CD14-positive monocyte (primary cell): ENCODE measurements at regions not wholly inside any gene's neighbourhood (a gene's known extent, or its start where the extent isn't known, plus 50 kb on each side); places are given as distances from the start of the nearest gene placed in this dataset.

Source experiments
- DNase-seq, 3 donors: peaks; one replicate each; pipeline ENCODE4 v3.0.0-alpha.2; 2011 to 2022
- H2AFZ ChIP-seq: 2 replicates; pipeline ENCODE4 v1.6.0; 2012; ENCODE audit warnings: mild to moderate bottlenecking, low read depth, low read length, inconsistent platforms; ENCODE audit not compliant: insufficient read depth, poor library complexity, severe bottlenecking
- H3K27ac ChIP-seq, 2 donors: 1 replicate in 1 of 2; 2 replicates in 1 of 2; pipeline ENCODE4 v1.5.1; 2012 to 2013; ENCODE audit warnings: low read length in 2 of 2, control low read depth in 1 of 2, inconsistent platforms in 1 of 2, low read depth in 1 of 2, mild to moderate bottlenecking in 1 of 2
- H3K27me3 ChIP-seq, 2 donors: one replicate each; pipeline versions ENCODE4 v1.6.0 to v1.6.1; 2011 to 2013; ENCODE audit warnings: low read length in 2 of 2; ENCODE audit not compliant: control insufficient read depth in 2 of 2, insufficient read depth in 2 of 2
- H3K36me3 ChIP-seq, 2 donors: replicated peaks in 1 of 2; 1 replicate in 1 of 2; 2 replicates in 1 of 2; pipeline versions ENCODE4 v1.5.1 to v1.6.1; 2012 to 2013; ENCODE audit warnings: low read length in 2 of 2, control low read depth in 1 of 2, inconsistent platforms in 1 of 2, mild to moderate bottlenecking in 1 of 2; ENCODE audit not compliant: insufficient read depth in 2 of 2, control insufficient read depth in 1 of 2
- H3K4me1 ChIP-seq, 2 donors: 1 replicate in 1 of 2; 2 replicates in 1 of 2; pipeline versions ENCODE4 v1.5.1 to v1.6.1; 2012 to 2013; ENCODE audit warnings: low read length in 2 of 2, control low read depth in 1 of 2, inconsistent platforms in 1 of 2, mild to moderate bottlenecking in 1 of 2, moderate library complexity in 1 of 2; ENCODE audit not compliant: insufficient read depth in 2 of 2, control insufficient read depth in 1 of 2
- H3K4me2 ChIP-seq: replicated peaks from 2 replicates; pipeline ENCODE3; 2012; ENCODE audit warnings: low read length, moderate library complexity, mild to moderate bottlenecking; ENCODE audit not compliant: poor library complexity, severe bottlenecking; ENCODE audit errors: extremely low read depth
- H3K4me3 ChIP-seq, 3 experiments: fragments of 200-600 bp in 1 of 3; sonication (generic) in 1 of 3; replicated peaks in 1 of 3; 1 replicate in 2 of 3; 2 replicates in 1 of 3; pipeline ENCODE4 v1.5.1; 2011 to 2013; ENCODE audit warnings: low read length in 3 of 3, mild to moderate bottlenecking in 3 of 3, control low read depth in 2 of 3, low read depth in 2 of 3, inconsistent platforms in 1 of 3, moderate library complexity in 1 of 3
- H3K79me2 ChIP-seq: 2 replicates; pipeline ENCODE4 v1.6.0; 2012; ENCODE audit warnings: mild to moderate bottlenecking, control low read depth, inconsistent platforms, low read length, moderate library complexity; ENCODE audit not compliant: insufficient read depth
- H3K9ac ChIP-seq: 2 replicates; pipeline ENCODE4 v1.6.0; 2017; ENCODE audit warnings: low read length, mild to moderate bottlenecking; ENCODE audit not compliant: insufficient read depth, poor library complexity, severe bottlenecking
- H3K9me3 ChIP-seq, 2 donors: replicated peaks in 1 of 2; 1 replicate in 1 of 2; 2 replicates in 1 of 2; pipeline versions ENCODE4 v1.5.1 to v1.6.1; 2012 to 2013; ENCODE audit warnings: low read length in 2 of 2, control low read depth in 1 of 2; ENCODE audit not compliant: control insufficient read depth in 1 of 2, insufficient read depth in 1 of 2
- H4K20me1 ChIP-seq: 2 replicates; pipeline ENCODE4 v1.6.0; 2012; ENCODE audit warnings: mild to moderate bottlenecking, low read length, control low read depth, moderate library complexity; ENCODE audit not compliant: insufficient read depth
- H3K27ac Mint-ChIP-seq, 7 donors: one replicate each; pipeline ENCODE4 v1.8.0; 2020; ENCODE audit warnings: mild to moderate bottlenecking in 7 of 7, mixed read lengths in 7 of 7, moderate library complexity in 6 of 7, inconsistent platforms in 2 of 7
- H3K27me3 Mint-ChIP-seq, 3 donors: one replicate each; pipeline ENCODE4 v1.8.0; 2021 to 2022; ENCODE audit warnings: low read depth in 3 of 3, mild to moderate bottlenecking in 3 of 3, mixed read lengths in 3 of 3, moderate library complexity in 3 of 3, inconsistent platforms in 1 of 3
- H3K36me3 Mint-ChIP-seq, 2 donors: one replicate each; pipeline ENCODE4 v1.8.0; 2020; ENCODE audit warnings: mixed read lengths in 2 of 2, inconsistent platforms in 1 of 2, mild to moderate bottlenecking in 1 of 2
- H3K4me1 Mint-ChIP-seq: one replicate; pipeline ENCODE4 v1.8.0; 2020; ENCODE audit warnings: mild to moderate bottlenecking, mixed read lengths
- H3K4me3 Mint-ChIP-seq, 2 donors: one replicate each; pipeline ENCODE4 v1.8.0; 2020; ENCODE audit warnings: mild to moderate bottlenecking in 2 of 2, mixed read lengths in 2 of 2, moderate library complexity in 1 of 2
- H3K9me3 Mint-ChIP-seq, 7 donors: one replicate each; pipeline ENCODE4 v1.8.0; 2020 to 2022; ENCODE audit warnings: mixed read lengths in 7 of 7, mild to moderate bottlenecking in 6 of 7, moderate library complexity in 6 of 7, inconsistent platforms in 2 of 7
- CTCF ChIP-seq: fragments of 200-600 bp; IDR thresholded peaks from one replicate; pipeline ENCODE4 v1.8.0; 2022; ENCODE audit warnings: antibody characterized with exemption, mild to moderate bottlenecking
- WGBS: methylation state at CpG from one replicate; pipeline ENCODE4 v1.1.5; 2013; ENCODE audit warnings: missing lambda C conversion rate; ENCODE audit not compliant: insufficient coverage; 5-methylcytosine and 5-hydroxymethylcytosine counted together
- intact Hi-C, 2 donors: fragments of 100-400 bp; cut with micrococcal nuclease; formaldehyde crosslinking; loops; one replicate each; pipeline versions ENCODE4 v1.15.0 to v1.15.1; 2023

- H3K27ac ChIP-seq: no peak overlapping the region
- H3K27ac Mint-ChIP-seq: no peak overlapping the region
- no peak overlapping the region for H3K4me3 ChIP-seq
- no peak overlapping the region for H3K4me3 Mint-ChIP-seq
- intact Hi-C loops: no loop called here
- H3K4me1 ChIP-seq: no peaks in the 10 kb centered on the region
- H3K9me3 ChIP-seq: no peaks in the 10 kb centered on the region
- H3K4me1 Mint-ChIP-seq: no peaks in the 10 kb centered on the region
- no peak for DNase-seq
- H3K36me3 Mint-ChIP-seq: no peaks in the 10 kb centered on the region
- peaks cover 0 to 2% (median 0%) of the 10 kb centered on the region in 7 donors for H3K9me3 Mint-ChIP-seq
- H4K20me1 ChIP-seq: no peaks in the 10 kb centered on the region
- H2AFZ ChIP-seq: no peak overlapping the region
- no peaks in the 10 kb centered on the region for H3K27me3 ChIP-seq
- no peak overlapping the region for H3K9ac ChIP-seq
- no peaks in the 10 kb centered on the region for H3K36me3 ChIP-seq
- no peaks in the 10 kb centered on the region for H3K79me2 ChIP-seq
- no CpG with 5 or more reads among the region's 3 CpGs for WGBS
- TF ChIP-seq CTCF: no peak
- H3K27me3 Mint-ChIP-seq: no peaks in the 10 kb centered on the region
- no peak overlapping the region for H3K4me2 ChIP-seq
These were observed 285.8 kb upstream of the TRPC5 start for GRCh38 chrX:112368371-112368770.

DNA sequence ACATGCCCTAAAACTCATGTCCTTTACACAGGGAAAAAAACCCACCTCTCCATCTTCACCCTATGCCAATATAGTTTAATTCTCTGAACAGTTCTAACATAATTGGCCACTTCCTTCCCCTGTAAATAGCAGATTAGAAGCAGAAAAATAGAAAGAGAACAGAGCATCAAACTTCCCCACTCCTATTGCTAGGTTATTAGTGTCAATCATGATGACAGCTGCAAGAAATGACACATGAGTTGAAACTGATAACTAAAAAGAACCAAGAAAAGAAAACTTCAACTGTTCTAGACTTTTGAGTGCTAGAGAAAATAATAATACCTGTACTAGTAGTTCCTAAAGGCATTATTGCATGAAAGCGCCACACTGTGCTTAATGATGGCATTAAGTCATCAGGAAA is 284.5 kb upstream of the TRPC5 start:
- H3K9me3 Mint-ChIP-seq: peaks cover 0 to 4% (median 0%) of the 10 kb centered on the region in 7 donors
- H3K36me3 ChIP-seq: no peaks in the 10 kb centered on the region
- no peak for TF ChIP-seq CTCF
- H3K79me2 ChIP-seq: no peaks in the 10 kb centered on the region
- H2AFZ ChIP-seq: no peak overlapping the region
- no peaks in the 10 kb centered on the region for H3K27me3 ChIP-seq
- H4K20me1 ChIP-seq: no peaks in the 10 kb centered on the region
- intact Hi-C loops: no loop called here
- no peaks in the 10 kb centered on the region for H3K4me1 ChIP-seq
- H3K9me3 ChIP-seq: no peaks in the 10 kb centered on the region
- H3K27me3 Mint-ChIP-seq: no peaks in the 10 kb centered on the region
- no peaks in the 10 kb centered on the region for H3K36me3 Mint-ChIP-seq
- H3K4me3 ChIP-seq: no peak overlapping the region
- no peak overlapping the region for H3K9ac ChIP-seq
- no peak for DNase-seq
- no peak overlapping the region for H3K27ac Mint-ChIP-seq
- no peaks in the 10 kb centered on the region for H3K4me1 Mint-ChIP-seq
- H3K4me2 ChIP-seq: no peak overlapping the region
- H3K27ac ChIP-seq: no peak overlapping the region
- no peak overlapping the region for H3K4me3 Mint-ChIP-seq
- WGBS: no CpG with 5 or more reads among the region's 1 CpG
